HG03520 (cell line): ENCODE measurements at regions not wholly inside any gene's neighbourhood (a gene's known extent, or its start where the extent isn't known, plus 50 kb on each side); places are given as distances from the start of the nearest gene placed in this dataset.
A peak's percentile ranks its signal among the peaks of the same experiment; 100 is the strongest.

Experiments used
- ATAC-seq: cut with Tn5 transposase; IDR thresholded peaks from one replicate; pipeline ENCODE4 v1.9.1; 2021; ENCODE audit warnings: mild to moderate bottlenecking, moderate library complexity; ENCODE audit not compliant: unreplicated experiment

- no peak for ATAC-seq
These were observed 1088.7 kb upstream of the ARRDC3 start for GRCh38 chr5:92471861-92472260.

- no peak for ATAC-seq
These were observed 1087.7 kb upstream of the ARRDC3 start for GRCh38 chr5:92470770-92471169.

GRCh38 chr5:92468295-92468694 is 1085.2 kb upstream of the ARRDC3 start:
- no peak for ATAC-seq

GRCh38 chr5:92467695-92468094 is 1084.6 kb upstream of the ARRDC3 start:
- ATAC-seq: no peak

GRCh38 chr5:92460505-92460904 is 1077.4 kb upstream of the ARRDC3 start:
- ATAC-seq: peak; percentile 61

GRCh38 chr5:92459654-92460053 is 1076.5 kb upstream of the ARRDC3 start:
- no peak for ATAC-seq

- ATAC-seq: peak; percentile 100
These were observed 1071.9 kb upstream of the ARRDC3 start for GRCh38 chr5:92455011-92455410.

GRCh38 chr5:92444888-92445287 is 1061.8 kb upstream of the ARRDC3 start:
- no peak for ATAC-seq

- ATAC-seq: no peak
These were observed 1052.7 kb upstream of the ARRDC3 start for GRCh38 chr5:92435781-92436180.

GRCh38 chr5:92429646-92430045 is 1046.5 kb upstream of the ARRDC3 start:
- no peak for ATAC-seq

- no peak for ATAC-seq
These were observed 1045.3 kb upstream of the ARRDC3 start for GRCh38 chr5:92428415-92428814.

GRCh38 chr5:92424785-92425426 is 1041.8 kb upstream of the ARRDC3 start:
- no peak for ATAC-seq

- no peak for ATAC-seq
These were observed 1038.8 kb upstream of the ARRDC3 start for GRCh38 chr5:92421942-92422341.

- no peak for ATAC-seq
These were observed 1038.1 kb upstream of the ARRDC3 start for GRCh38 chr5:92421196-92421595.

- ATAC-seq: no peak
These were observed 1036.1 kb upstream of the ARRDC3 start for GRCh38 chr5:92419261-92419660.

GRCh38 chr5:92418341-92418740 is 1035.2 kb upstream of the ARRDC3 start:
- no peak for ATAC-seq

- ATAC-seq: no peak
These were observed 1026.0 kb upstream of the ARRDC3 start for GRCh38 chr5:92409134-92409533.

- no peak for ATAC-seq
These were observed 1020.0 kb upstream of the ARRDC3 start for GRCh38 chr5:92402956-92403702.

- no peak for ATAC-seq
These were observed 1018.9 kb upstream of the ARRDC3 start for GRCh38 chr5:92402045-92402444.

- ATAC-seq: no peak
These were observed 1018.4 kb upstream of the ARRDC3 start for GRCh38 chr5:92401492-92401891.

GRCh38 chr5:92394936-92395335 is 1011.8 kb upstream of the ARRDC3 start:
- ATAC-seq: no peak

- ATAC-seq: no peak
These were observed 1007.5 kb upstream of the ARRDC3 start for GRCh38 chr5:92390657-92391056.
